ENCODE measurements at regions not wholly inside any gene's neighbourhood (a gene's known extent, or its start where the extent isn't known, plus 50 kb on each side); places are given as distances from the start of the nearest gene placed in this dataset.

GRCh38 chr5:110872200-110872599, 133.4 kb downstream of the SLC25A46 start:
- TF ChIP-seq POLR2A (IDR thresholded peaks at IDR 0.05) (no peak), CTCF (IDR thresholded peaks at IDR 0.05) (no peak), POLR2AphosphoS5 (IDR thresholded peaks at IDR 0.05) (no peak)
